Mucosa of stomach (tissue), 1 donor: ENCODE measurements at regions not wholly inside any gene's neighbourhood (a gene's known extent, or its start where the extent isn't known, plus 50 kb on each side); places are given as distances from the start of the nearest gene placed in this dataset.

Experiments
- H3K27me3 ChIP-seq: one replicate; pipeline ENCODE4 v1.7.0; 2013; ENCODE audit warnings: mild to moderate bottlenecking, low read length; ENCODE audit not compliant: control insufficient read depth, insufficient read depth
- H3K36me3 ChIP-seq: one replicate; pipeline ENCODE4 v1.7.0; 2013; ENCODE audit warnings: low read length; ENCODE audit not compliant: control insufficient read depth, insufficient read depth
- H3K4me1 ChIP-seq: one replicate; pipeline ENCODE4 v1.7.0; 2013; ENCODE audit warnings: mild to moderate bottlenecking, low read length; ENCODE audit not compliant: control insufficient read depth, insufficient read depth
- H3K4me3 ChIP-seq: one replicate; pipeline ENCODE4 v1.7.0; 2013; ENCODE audit warnings: low read length
- H3K9ac ChIP-seq: one replicate; pipeline ENCODE4 v1.7.0; 2013; ENCODE audit warnings: mild to moderate bottlenecking, low read length, moderate library complexity
- H3K9me3 ChIP-seq: one replicate; pipeline ENCODE4 v1.7.0; 2013; ENCODE audit warnings: mild to moderate bottlenecking, low read length, moderate library complexity; ENCODE audit not compliant: control insufficient read depth
- donor health status: Pancreatic carcinoma.

DNA sequence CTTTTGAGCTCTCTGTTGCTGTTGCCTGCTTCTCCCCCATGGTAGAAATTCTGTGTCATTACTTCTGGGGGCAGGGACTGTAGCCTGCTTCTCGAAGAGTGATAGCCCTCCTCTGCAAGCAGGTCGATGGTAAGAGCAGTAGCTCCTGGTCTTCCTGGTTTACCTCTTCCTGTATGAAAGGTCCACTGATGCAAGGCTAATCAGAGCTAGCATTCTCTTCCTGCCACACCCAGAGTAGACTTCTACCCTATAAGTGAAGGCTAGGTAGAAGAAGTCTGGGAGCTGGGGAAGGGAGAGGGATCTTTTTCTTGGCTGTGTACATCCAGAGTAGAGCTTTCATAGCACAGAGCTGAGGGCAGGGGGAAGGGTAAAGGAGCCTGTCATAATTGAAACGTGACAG is 357.0 kb downstream of the SQOR start:
- H3K9me3 ChIP-seq = no peaks in the 10 kb centered on the region
- no peak overlapping the region for H3K4me3 ChIP-seq
- H3K4me1 ChIP-seq = no peaks in the 10 kb centered on the region
- H3K27me3 ChIP-seq = no peaks in the 10 kb centered on the region
- no peaks in the 10 kb centered on the region for H3K36me3 ChIP-seq
- no peak overlapping the region for H3K9ac ChIP-seq

DNA sequence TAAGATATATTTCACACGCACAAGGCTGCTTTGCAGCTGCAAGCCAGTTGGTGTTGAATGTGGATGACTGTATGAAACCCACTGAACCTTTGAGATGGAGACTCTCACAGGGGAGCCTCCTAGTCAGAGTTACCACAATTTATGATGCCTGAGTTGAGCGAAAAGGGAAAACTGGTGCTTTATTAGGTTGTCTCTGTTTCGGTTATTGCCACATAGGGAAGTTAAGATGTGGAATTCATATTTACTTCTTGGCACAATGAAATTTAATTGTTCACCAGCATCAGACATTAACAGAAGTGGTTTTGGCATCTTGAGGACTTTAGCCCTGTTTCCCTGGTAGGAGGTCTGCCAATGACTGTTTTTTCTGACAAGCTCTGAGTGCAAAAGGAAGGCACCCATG is 358.2 kb downstream of the SQOR start:
- Histone ChIP-seq H3K27me3 (no peaks in the 10 kb centered on the region), H3K4me1 (no peaks in the 10 kb centered on the region)

DNA sequence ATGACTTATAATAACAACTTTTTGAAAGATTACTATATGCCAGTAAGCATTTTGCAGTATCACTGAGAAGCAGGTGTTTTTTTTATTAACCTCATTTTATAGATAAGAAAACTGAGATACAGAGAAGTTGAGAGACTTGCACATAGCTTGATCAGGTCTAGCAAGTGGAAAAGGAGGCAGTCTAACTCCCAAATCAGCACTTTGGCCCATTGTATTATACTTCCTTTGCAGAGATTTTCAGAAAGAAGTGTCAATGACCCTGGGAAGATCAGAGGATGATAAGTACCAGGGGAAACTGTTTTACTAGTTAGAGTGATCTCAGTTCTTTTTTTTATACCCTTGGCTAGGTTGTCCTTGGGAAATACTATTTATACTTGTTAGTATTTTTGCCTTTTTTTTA is 358.7 kb downstream of the SQOR start:
- Histone ChIP-seq H3K27me3 (no peaks in the 10 kb centered on the region), H3K4me3 (no peak overlapping the region), H3K36me3 (no peaks in the 10 kb centered on the region), H3K4me1 (no peaks in the 10 kb centered on the region), H3K9ac (no peak overlapping the region), H3K9me3 (no peaks in the 10 kb centered on the region)

More for the DNA sequence above, 358.2 kb downstream of the SQOR start:
- Histone ChIP-seq H3K9ac (no peak overlapping the region), H3K36me3 (no peaks in the 10 kb centered on the region), H3K4me3 (no peak overlapping the region), H3K9me3 (no peaks in the 10 kb centered on the region)

DNA sequence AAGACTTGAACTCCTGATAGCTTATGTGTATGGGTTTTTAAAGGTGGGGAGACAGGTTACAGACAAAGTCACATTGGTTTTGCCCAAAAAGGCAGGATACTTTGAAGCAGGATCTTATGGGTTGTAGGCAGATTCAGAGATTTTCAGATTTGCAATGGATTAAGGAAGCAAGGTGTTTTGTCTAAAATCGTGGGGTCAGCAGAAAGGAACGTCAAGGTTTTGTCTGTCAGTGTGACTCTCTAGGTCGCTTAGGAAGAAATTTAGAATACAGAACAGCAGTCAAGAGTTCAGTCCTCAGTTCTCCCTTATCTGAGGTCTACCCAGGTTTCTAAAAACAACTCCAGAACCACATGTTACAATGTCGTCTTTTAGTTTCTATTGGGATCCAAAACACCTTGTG is 361.0 kb downstream of the SQOR start:
- Histone ChIP-seq H3K9me3 (no peaks in the 10 kb centered on the region), H3K36me3 (no peaks in the 10 kb centered on the region), H3K4me1 (no peaks in the 10 kb centered on the region), H3K9ac (no peak overlapping the region), H3K27me3 (no peaks in the 10 kb centered on the region), H3K4me3 (no peak overlapping the region)

DNA sequence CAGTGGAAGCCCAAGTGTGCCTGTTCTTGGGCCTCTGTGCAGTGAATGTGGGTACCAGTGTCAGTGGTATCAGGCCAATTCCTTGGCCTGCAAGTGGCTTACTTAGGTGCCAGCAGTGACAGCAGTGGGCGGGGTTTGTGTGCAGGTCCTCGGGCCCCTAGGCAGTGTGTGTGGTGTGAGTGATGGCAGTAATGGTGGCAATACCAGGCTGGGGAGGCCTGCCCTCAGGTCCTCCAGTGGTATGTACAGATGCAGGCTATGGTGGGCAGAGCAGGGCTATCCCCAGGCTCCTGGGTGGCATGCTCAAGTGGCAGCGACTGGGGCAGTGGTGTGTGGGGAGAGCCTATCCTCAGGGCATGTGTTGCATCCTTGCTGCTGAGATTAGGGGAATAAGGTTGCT is 379.7 kb downstream of the SQOR start:
- Histone ChIP-seq H3K4me3 (no peak overlapping the region), H3K9me3 (no peaks in the 10 kb centered on the region), H3K36me3 (no peaks in the 10 kb centered on the region), H3K9ac (no peak overlapping the region), H3K4me1 (no peaks in the 10 kb centered on the region), H3K27me3 (no peaks in the 10 kb centered on the region)

DNA sequence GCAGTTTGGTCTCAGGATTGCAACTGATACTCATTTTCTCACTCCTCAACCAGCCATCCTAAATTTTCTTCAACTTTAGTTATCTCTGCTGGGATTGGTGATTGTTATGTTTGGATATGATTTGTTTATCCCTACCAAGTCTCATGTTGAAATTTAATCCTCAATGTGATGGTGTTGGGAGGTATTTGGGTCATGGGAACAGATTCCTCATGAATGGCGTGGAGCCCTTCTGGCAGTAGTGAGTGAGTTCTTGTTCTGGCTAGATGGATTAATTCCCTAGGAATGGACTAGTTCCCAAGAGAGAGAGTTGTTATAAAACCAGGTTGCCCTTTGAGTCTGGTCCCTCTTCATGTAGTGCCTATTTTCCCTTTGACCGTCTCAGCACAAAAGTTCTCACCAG is 399.9 kb downstream of the SQOR start:
- Histone ChIP-seq H3K36me3 (no peaks in the 10 kb centered on the region), H3K9ac (no peak overlapping the region), H3K4me1 (no peaks in the 10 kb centered on the region), H3K9me3 (no peaks in the 10 kb centered on the region), H3K27me3 (no peaks in the 10 kb centered on the region), H3K4me3 (no peak overlapping the region)

DNA sequence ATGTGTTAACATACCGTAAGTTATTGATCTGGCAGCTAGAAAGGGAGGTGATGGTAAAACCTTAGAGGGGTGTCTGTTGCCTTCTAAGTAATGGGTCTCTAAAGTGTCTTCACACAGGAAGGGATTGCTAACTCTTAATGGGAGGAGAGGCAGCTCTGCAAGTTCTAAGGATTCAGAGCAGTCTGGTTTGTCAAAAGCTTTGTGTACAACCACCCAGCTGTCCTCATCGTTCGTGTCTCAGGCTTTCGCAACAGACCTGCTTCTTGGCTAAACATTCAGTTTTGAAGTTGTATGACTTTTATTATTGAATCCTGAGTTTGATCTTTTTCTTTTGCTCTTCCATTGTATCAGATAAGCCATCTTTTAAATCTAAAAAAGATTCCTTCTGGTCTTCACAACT is 404.9 kb downstream of the SQOR start:
- no peaks in the 10 kb centered on the region for H3K36me3 ChIP-seq
- no peak overlapping the region for H3K4me3 ChIP-seq
- no peaks in the 10 kb centered on the region for H3K4me1 ChIP-seq
- H3K9ac ChIP-seq = no peak overlapping the region
- no peaks in the 10 kb centered on the region for H3K9me3 ChIP-seq
- H3K27me3 ChIP-seq = no peaks in the 10 kb centered on the region

DNA sequence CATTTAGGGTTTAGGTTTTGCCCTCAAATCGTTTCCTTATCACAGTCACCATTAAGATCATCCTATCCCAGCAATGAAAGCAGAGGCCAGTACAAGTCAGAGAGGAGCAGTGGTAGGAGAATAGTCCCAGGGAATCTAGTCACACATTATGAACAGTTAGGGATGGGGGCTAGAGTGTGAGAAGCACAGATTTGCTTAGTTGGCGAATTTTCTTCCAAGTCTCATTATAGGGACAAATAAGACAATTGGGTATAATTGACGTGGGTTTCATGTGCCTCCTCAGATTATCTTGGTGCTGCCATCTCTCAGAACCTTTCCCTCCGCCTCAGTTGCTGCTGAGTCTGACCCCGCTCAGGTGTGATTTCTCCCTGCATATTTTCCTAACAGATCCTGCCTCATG is 407.1 kb downstream of the SQOR start:
- Histone ChIP-seq H3K27me3 (no peaks in the 10 kb centered on the region), H3K9ac (no peak overlapping the region), H3K36me3 (no peaks in the 10 kb centered on the region), H3K4me3 (no peak overlapping the region), H3K9me3 (no peaks in the 10 kb centered on the region), H3K4me1 (no peaks in the 10 kb centered on the region)

DNA sequence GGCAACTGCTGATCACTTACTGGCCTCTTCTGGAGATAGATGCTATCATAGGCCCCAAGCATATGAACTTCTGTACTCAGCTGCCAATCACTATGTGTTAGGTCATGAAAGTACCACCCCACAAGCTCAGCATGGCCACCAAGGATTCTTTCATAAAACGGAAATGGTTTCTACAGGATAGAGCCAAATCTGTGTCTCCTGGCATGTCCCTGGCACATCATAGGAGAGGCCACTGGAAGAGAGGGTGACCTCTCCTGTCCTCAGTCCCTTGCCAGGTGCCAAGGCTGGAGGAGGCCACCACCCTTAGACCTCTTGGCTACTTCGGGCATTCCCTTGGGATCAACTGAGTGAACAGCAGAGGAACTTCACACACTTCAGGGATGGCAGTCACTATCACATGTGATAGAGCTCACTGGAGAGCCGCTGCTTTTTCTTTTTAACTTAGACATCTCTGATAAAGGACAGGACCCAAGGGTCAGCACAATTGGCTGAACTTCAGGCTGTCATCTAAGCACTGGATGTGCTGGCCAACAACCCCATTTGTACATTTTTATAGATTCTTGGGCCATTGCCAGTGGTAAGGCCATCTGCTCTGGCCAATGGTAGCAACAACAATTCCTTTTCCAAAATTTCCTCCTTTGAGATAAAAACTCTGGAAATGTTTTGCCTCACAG is 425.2 kb downstream of the SQOR start:
- no peaks in the 10 kb centered on the region for H3K27me3 ChIP-seq
- no peak overlapping the region for H3K9ac ChIP-seq
- H3K36me3 ChIP-seq = no peaks in the 10 kb centered on the region
- no peaks in the 10 kb centered on the region for H3K9me3 ChIP-seq
- no peaks in the 10 kb centered on the region for H3K4me1 ChIP-seq
- H3K4me3 ChIP-seq = no peak overlapping the region

DNA sequence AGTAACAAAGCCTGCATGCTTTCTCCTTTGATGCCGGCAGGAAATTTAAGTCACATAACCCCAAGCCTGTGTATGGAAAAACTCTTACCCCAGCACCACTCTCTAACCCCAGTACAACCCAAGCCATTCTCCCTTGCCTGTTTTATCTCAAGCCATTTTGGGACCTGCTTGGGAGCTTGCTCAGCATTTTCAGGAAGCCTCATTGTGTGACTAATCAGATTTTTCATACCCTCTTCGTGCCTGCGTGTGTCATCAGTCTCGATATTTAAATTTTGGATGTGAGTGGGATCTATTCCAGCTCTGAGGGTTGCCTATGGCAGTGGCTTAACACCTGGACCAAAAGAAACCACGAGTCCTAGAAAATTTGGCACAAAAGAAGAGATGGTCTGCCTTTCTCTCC is 426.2 kb downstream of the SQOR start:
- H3K4me1 ChIP-seq = no peaks in the 10 kb centered on the region
- H3K36me3 ChIP-seq = no peaks in the 10 kb centered on the region
- no peak overlapping the region for H3K9ac ChIP-seq
- no peaks in the 10 kb centered on the region for H3K27me3 ChIP-seq
- no peak overlapping the region for H3K4me3 ChIP-seq
- H3K9me3 ChIP-seq = no peaks in the 10 kb centered on the region

DNA sequence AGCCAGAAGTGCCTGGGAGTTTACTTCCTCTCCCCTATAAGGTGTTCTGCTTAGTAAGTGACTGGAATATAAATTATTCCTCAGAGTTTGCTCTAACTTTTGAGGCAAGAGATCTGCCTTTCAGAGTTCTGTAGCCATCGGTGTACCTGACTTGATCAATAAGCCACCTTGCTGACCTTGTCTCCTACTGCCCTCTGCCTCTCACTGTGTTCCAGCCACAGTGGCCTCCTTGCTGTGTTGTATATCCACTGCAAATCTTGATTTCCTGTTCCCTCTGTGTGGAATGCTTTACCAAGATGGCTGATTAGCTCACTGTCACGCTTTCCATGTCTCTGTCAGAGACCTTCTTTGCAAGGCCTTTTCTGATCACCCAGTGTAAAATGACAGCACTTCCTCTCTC is 442.4 kb downstream of the SQOR start:
- Histone ChIP-seq H3K9me3 (no peaks in the 10 kb centered on the region), H3K4me3 (no peak overlapping the region), H3K9ac (no peak overlapping the region), H3K4me1 (no peaks in the 10 kb centered on the region), H3K36me3 (no peaks in the 10 kb centered on the region), H3K27me3 (no peaks in the 10 kb centered on the region)

DNA sequence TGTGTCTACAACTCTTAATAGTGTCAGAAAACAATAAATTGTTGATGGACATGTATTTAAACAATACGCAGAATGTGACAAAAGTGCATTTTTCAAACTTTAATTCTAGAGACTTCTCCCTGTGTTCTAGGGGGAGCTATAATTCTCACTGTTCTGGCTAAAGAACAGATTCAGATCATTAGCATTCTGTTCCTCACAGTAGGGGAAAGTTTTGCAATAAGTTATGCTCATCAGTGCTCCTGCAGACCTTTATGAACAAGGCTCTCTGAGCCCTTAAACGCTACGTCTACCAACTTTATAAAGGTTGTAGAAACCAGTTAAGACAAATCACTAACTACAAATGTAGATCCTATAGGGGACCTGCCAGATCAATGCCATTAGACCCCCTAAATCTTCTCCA is 444.2 kb downstream of the SQOR start:
- Histone ChIP-seq H3K36me3 (no peaks in the 10 kb centered on the region), H3K27me3 (no peaks in the 10 kb centered on the region), H3K4me3 (no peak overlapping the region), H3K4me1 (no peaks in the 10 kb centered on the region), H3K9me3 (no peaks in the 10 kb centered on the region), H3K9ac (no peak overlapping the region)

DNA sequence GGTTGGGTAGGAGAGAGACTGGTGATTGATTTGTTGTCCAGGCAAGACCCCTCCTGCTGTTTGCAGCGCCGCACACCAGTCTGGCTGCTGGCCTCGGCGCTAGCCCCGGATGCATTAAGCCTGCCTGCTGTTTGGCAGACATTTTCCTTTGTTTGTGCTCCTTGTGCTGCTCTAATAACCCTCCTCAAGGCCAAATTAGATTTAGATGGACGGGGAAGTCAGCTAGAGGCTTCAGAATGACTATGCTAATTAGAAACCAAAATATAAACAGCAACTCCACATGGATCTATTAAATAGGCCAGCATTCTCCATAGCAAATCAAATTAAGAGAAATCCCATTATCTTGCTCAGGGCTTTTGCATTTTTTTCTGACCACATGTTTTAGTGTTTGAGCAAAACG is 445.2 kb downstream of the SQOR start:
- H3K36me3 ChIP-seq = no peaks in the 10 kb centered on the region
- H3K4me1 ChIP-seq = no peaks in the 10 kb centered on the region
- no peaks in the 10 kb centered on the region for H3K9me3 ChIP-seq
- H3K27me3 ChIP-seq = no peaks in the 10 kb centered on the region
- no peak overlapping the region for H3K9ac ChIP-seq
- no peak overlapping the region for H3K4me3 ChIP-seq
